GM23338 (cell line): ENCODE measurements at regions not wholly inside any gene's neighbourhood (a gene's known extent, or its start where the extent isn't known, plus 50 kb on each side); places are given as distances from the start of the nearest gene placed in this dataset.
"Not testable (repeated sequence)": the region's sequence is repeated elsewhere in the genome, so short reads cannot be mapped to it uniquely, and the experiment has no call there.

ENCODE experiments used
- ATAC-seq: fragments of 200-7000 bp; cut with Tn5 transposase; 3 replicates; pipeline ENCODE4 v1.9.1; 2020
- DNase-seq: peaks from one replicate; pipeline ENCODE4 v3.0.0-alpha.2; 2015; ENCODE audit warnings: low spot score
- H2AFZ ChIP-seq: fragments of 200-600 bp; sonication (generic); 2 replicates; pipeline ENCODE4 v1.8.0; 2016; ENCODE audit warnings: antibody characterized with exemption, mild to moderate bottlenecking, moderate library complexity
- H3F3A ChIP-seq: fragments of 200-600 bp; sonication (generic); replicated peaks from 2 replicates; pipeline ENCODE4 v1.8.0; 2017; ENCODE audit warnings: antibody characterized with exemption, mixed run types, low read depth
- H3K27ac ChIP-seq: fragments of 200-600 bp; sonication (generic); 2 replicates; pipeline ENCODE4 v1.6.1; 2016; ENCODE audit warnings: low read depth
- H3K27me3 ChIP-seq: fragments of 200-600 bp; sonication (generic); 2 replicates; pipeline ENCODE4 v1.8.0; 2016; ENCODE audit warnings: mild to moderate bottlenecking, mixed run types, moderate library complexity; ENCODE audit not compliant: insufficient read depth
- H3K36me3 ChIP-seq: fragments of 200-600 bp; sonication (generic); 2 replicates; pipeline ENCODE4 v1.8.0; 2016; ENCODE audit warnings: mild to moderate bottlenecking; ENCODE audit not compliant: insufficient read depth
- H3K4me1 ChIP-seq: fragments of 200-600 bp; sonication (generic); 2 replicates; pipeline ENCODE4 v1.8.0; 2016; ENCODE audit warnings: mild to moderate bottlenecking, moderate library complexity; ENCODE audit not compliant: insufficient read depth
- H3K4me2 ChIP-seq: fragments of 200-600 bp; sonication (generic); 2 replicates; pipeline ENCODE4 v1.7.1; 2017; ENCODE audit warnings: mixed run types
- H3K4me3 ChIP-seq: fragments of 200-600 bp; sonication (generic); 2 replicates; pipeline ENCODE4 v1.6.1; 2016; ENCODE audit warnings: mixed run types
- H3K79me2 ChIP-seq: fragments of 200-600 bp; sonication (generic); replicated peaks from 2 replicates; pipeline ENCODE4 v1.8.0; 2017; ENCODE audit warnings: mild to moderate bottlenecking; ENCODE audit not compliant: insufficient read depth
- H3K9me2 ChIP-seq: fragments of 200-600 bp; sonication (generic); 2 replicates; pipeline ENCODE4 v1.8.0; 2017; ENCODE audit not compliant: insufficient read depth
- H4K20me1 ChIP-seq: fragments of 200-600 bp; sonication (generic); replicated peaks from 2 replicates; pipeline ENCODE4 v1.8.0; 2017; ENCODE audit warnings: mild to moderate bottlenecking; ENCODE audit not compliant: insufficient read depth
- H3K27ac Mint-ChIP-seq: 2 replicates; pipeline ENCODE4 v1.8.0; 2020; ENCODE audit warnings: inconsistent platforms, mild to moderate bottlenecking, moderate library complexity, mixed read lengths
- H3K27me3 Mint-ChIP-seq: 3 replicates; pipeline ENCODE4 v1.8.0; 2022; ENCODE audit warnings: low read depth, mild to moderate bottlenecking, moderate library complexity, mixed read lengths, inconsistent platforms; ENCODE audit not compliant: insufficient read depth, poor library complexity
- H3K36me3 Mint-ChIP-seq: 3 replicates; pipeline ENCODE4 v1.8.0; 2021; ENCODE audit warnings: low read depth, mild to moderate bottlenecking, inconsistent platforms, moderate library complexity, mixed read lengths
- H3K4me1 Mint-ChIP-seq: 3 replicates; pipeline ENCODE4 v1.8.0; 2020; ENCODE audit warnings: mild to moderate bottlenecking, inconsistent platforms, mixed read lengths
- H3K4me3 Mint-ChIP-seq: 3 replicates; pipeline ENCODE4 v1.8.0; 2021; ENCODE audit warnings: moderate library complexity, mild to moderate bottlenecking, inconsistent platforms, mixed read lengths
- H3K9me3 Mint-ChIP-seq: 3 replicates; pipeline ENCODE4 v1.8.0; 2020; ENCODE audit warnings: moderate library complexity, mild to moderate bottlenecking, inconsistent platforms, mixed read lengths
- CTCF ChIP-seq, 2 experiments: fragments of 200-600 bp in 1 of 2; sonication (generic) in 1 of 2; conservative IDR thresholded peaks; 2 replicates each; pipeline versions ENCODE4 v1.5.1 to v1.6.1; 2016 to 2017; ENCODE audit warnings: antibody characterized with exemption in 2 of 2, low read depth in 2 of 2, mild to moderate bottlenecking in 2 of 2, moderate library complexity in 1 of 2
- ETS1 ChIP-seq: IDR thresholded peaks from 2 replicates; pipeline ENCODE4 v1.6.1; 2016; ENCODE audit warnings: antibody characterized with exemption
- POLR2AphosphoS5 ChIP-seq: IDR thresholded peaks from 2 replicates; pipeline ENCODE4 v1.6.1; 2016; ENCODE audit warnings: antibody characterized with exemption, low read depth
- REST ChIP-seq: IDR thresholded peaks from one replicate; pipeline ENCODE4 v1.6.1; 2018; ENCODE audit warnings: antibody characterized with exemption; ENCODE audit not compliant: unreplicated experiment
- STAT1 ChIP-seq: IDR thresholded peaks from one replicate; pipeline ENCODE4 v1.6.1; 2016; ENCODE audit warnings: antibody characterized with exemption; ENCODE audit not compliant: unreplicated experiment
- ZNF114 ChIP-seq: fragments of 250-450 bp; sonication (Bioruptor Pico); IDR thresholded peaks from 2 replicates; pipeline ENCODE4 v1.5.0; 2020; ENCODE audit warnings: mild to moderate bottlenecking, moderate library complexity

- TF ChIP-seq CTCF (conservative IDR thresholded peaks at IDR 0.05; ENCODE audit: low read depth in 2 of 2) = no peak
- no peak for TF ChIP-seq STAT1
- TF ChIP-seq ZNF114 (CRISPR knock-in tag) = no peak
- no peak for TF ChIP-seq POLR2AphosphoS5
- no peak for TF ChIP-seq ETS1
- no peak for TF ChIP-seq REST
These were observed 228.6 kb downstream of the CCDC74A start (continued) for GRCh38 chr2:131756141-131756907.

- H3K27ac Mint-ChIP-seq, H3K36me3 ChIP-seq, H3F3A ChIP-seq, H3K4me1 ChIP-seq, H3K9me2 ChIP-seq, H4K20me1 ChIP-seq, H3K27ac ChIP-seq, H3K79me2 ChIP-seq, DNase-seq, ATAC-seq, H2AFZ ChIP-seq, H3K4me3 ChIP-seq, H3K4me2 ChIP-seq, H3K4me3 Mint-ChIP-seq, H3K4me1 Mint-ChIP-seq, H3K27me3 Mint-ChIP-seq, H3K27me3 ChIP-seq: not testable (repeated sequence)
- Mint-ChIP-seq H3K9me3 (peaks cover 52% of the 10 kb centered on the region), H3K36me3 (peaks cover 15% of the 10 kb centered on the region; the same call in 1 of the 3 replicates)
These were observed 231.3 kb downstream of the CCDC74A start for GRCh38 chr2:131758941-131759340.

- H3K27ac ChIP-seq, H3K79me2 ChIP-seq, H3K9me2 ChIP-seq, H3K4me3 Mint-ChIP-seq, H3F3A ChIP-seq, H2AFZ ChIP-seq, H3K27me3 ChIP-seq, H3K27me3 Mint-ChIP-seq, DNase-seq, H3K36me3 Mint-ChIP-seq, H3K4me2 ChIP-seq, H4K20me1 ChIP-seq, H3K27ac Mint-ChIP-seq, H3K4me1 Mint-ChIP-seq, ATAC-seq, H3K4me3 ChIP-seq, H3K36me3 ChIP-seq, H3K4me1 ChIP-seq: not testable (repeated sequence)
- H3K9me3 Mint-ChIP-seq = peaks cover 10% of the 10 kb centered on the region; the same call in 1 of the 3 replicates
These were observed 247.4 kb downstream of the CCDC74A start for GRCh38 chr2:131774955-131775555.
